ENCODE measurements at regions not wholly inside any gene's neighbourhood (a gene's known extent, or its start where the extent isn't known, plus 50 kb on each side); places are given as distances from the start of the nearest gene placed in this dataset.
"Not testable (repeated sequence)": the region's sequence is repeated elsewhere in the genome, so short reads cannot be mapped to it uniquely, and the experiment has no call there.

- TF ChIP-seq, protein P1, sequence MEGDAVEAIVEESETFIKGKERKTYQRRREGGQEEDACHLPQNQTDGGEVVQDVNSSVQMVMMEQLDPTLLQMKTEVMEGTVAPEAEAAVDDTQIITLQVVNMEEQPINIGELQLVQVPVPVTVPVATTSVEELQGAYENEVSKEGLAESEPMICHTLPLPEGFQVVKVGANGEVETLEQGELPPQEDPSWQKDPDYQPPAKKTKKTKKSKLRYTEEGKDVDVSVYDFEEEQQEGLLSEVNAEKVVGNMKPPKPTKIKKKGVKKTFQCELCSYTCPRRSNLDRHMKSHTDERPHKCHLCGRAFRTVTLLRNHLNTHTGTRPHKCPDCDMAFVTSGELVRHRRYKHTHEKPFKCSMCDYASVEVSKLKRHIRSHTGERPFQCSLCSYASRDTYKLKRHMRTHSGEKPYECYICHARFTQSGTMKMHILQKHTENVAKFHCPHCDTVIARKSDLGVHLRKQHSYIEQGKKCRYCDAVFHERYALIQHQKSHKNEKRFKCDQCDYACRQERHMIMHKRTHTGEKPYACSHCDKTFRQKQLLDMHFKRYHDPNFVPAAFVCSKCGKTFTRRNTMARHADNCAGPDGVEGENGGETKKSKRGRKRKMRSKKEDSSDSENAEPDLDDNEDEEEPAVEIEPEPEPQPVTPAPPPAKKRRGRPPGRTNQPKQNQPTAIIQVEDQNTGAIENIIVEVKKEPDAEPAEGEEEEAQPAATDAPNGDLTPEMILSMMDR (IDR thresholded peaks at IDR 0.05; ENCODE audit: borderline replicate concordance) = no peak
- H3K36me3 ChIP-seq = no peaks in the 10 kb centered on the region
- no peak overlapping the region for H3K4me3 ChIP-seq
- no peak overlapping the region for H3K27ac ChIP-seq (replicated peaks)
- H3K4me1 ChIP-seq = no peaks in the 10 kb centered on the region
- intact Hi-C loops (cut with micrococcal nuclease) = no loop called here
- no peak for DNase-seq
- no peaks in the 10 kb centered on the region for H3K9me3 ChIP-seq (replicated peaks)
- no peaks in the 10 kb centered on the region for H3K27me3 ChIP-seq (ENCODE audit: low read depth)
Observed at GRCh38 chr14:105647784-105648608, 121.6 kb downstream of the TMEM121 start.

DNA sequence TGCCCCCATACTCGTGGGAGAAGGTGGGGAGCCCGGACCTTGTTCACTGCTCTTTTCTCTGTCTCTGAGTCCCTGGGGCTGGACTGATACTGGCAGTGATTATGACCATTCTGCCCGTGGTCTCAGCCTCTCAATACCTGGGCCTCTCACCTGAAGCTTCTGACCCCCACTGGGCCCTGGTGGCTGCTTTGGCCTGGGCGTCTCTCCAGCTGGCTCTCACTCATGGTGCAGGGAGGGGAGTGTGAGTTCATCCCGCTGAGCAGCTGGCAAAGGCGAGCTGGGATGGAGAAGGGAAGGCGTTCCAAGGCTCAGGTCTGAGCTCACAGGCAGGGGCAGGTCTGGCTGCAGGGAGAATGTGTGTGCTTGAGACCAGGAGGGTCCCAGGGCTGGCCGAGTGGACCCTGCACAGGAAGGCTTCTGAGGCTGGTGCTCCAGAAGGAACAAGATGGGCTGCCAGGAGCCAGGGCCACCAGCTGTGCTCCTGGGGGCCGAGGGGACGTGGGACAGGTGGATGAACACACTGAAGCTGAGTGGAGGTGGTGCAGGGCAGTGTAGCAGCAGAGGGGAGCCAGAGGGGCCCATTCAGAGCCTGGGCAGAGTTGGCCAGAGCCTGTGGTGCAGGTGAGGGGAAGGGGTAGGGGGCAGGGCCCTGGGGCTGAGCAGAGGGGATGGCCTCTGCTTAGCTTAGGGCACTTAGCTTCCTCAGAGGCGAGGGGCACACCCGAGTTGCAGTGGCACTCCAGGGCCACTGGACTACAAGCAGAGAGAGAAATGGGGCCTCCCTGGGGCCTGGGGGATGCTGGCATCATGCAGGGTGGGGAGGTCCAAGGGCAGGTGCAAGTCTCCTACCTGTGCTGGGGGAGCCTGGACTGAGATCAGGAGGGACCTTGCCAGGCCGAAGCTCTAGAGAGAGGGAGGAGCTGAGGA, 122.5 kb downstream of the TMEM121 start:
- DNase-seq; H3K27me3 ChIP-seq (ENCODE audit: low read depth); H3K4me1 ChIP-seq; H3K36me3 ChIP-seq; H3K27ac ChIP-seq (replicated peaks); H3K9me3 ChIP-seq (replicated peaks); intact Hi-C loops (cut with micrococcal nuclease); H3K4me3 ChIP-seq: not testable (repeated sequence)

GRCh38 chr14:105652317-105652716, 125.9 kb downstream of the TMEM121 start:
- DNase-seq; H3K27ac ChIP-seq (replicated peaks); H3K36me3 ChIP-seq; intact Hi-C loops (cut with micrococcal nuclease); H3K4me3 ChIP-seq; H3K27me3 ChIP-seq (ENCODE audit: low read depth); H3K9me3 ChIP-seq (replicated peaks); H3K4me1 ChIP-seq: not testable (repeated sequence)

GRCh38 chr14:105653921-105654320, 127.5 kb downstream of the TMEM121 start:
- H3K36me3 ChIP-seq; intact Hi-C loops (cut with micrococcal nuclease); H3K4me3 ChIP-seq; DNase-seq; H3K27me3 ChIP-seq (ENCODE audit: low read depth); H3K4me1 ChIP-seq; H3K27ac ChIP-seq (replicated peaks): not testable (repeated sequence)
- peaks cover 24% of the 10 kb centered on the region for H3K9me3 ChIP-seq (replicated peaks)

- H3K27ac ChIP-seq (replicated peaks); intact Hi-C loops (cut with micrococcal nuclease); H3K27me3 ChIP-seq (ENCODE audit: low read depth); H3K4me1 ChIP-seq; H3K4me3 ChIP-seq; H3K36me3 ChIP-seq; DNase-seq: not testable (repeated sequence)
- H3K9me3 ChIP-seq (replicated peaks) = peaks cover 33% of the 10 kb centered on the region
Observed at GRCh38 chr14:105659255-105659654, 132.9 kb downstream of the TMEM121 start.

DNA sequence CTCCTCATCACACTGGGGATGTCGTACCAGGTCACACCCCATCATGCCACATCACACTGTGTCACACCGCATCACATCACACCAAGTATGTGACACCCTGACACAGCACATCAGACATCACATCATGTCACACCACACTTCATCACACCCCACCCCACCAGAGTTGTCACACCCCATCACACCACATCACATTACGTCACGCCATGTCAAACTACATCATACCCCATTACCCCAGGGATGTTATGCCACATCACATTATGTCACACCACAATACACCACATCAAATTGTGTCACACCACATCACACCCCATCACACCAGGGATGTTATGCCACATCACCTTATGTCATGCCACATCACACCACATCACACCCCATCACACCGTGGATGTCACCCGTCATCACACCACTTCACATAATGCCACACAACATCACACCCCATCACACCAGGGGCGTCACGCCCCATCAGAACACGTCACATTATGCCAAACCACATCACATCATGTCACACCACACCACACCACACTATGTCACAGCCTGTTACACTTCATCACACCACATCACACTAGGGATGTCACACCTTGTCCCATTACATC, 133.6 kb downstream of the TMEM121 start:
- TF ChIP-seq, protein P1 (IDR thresholded peaks at IDR 0.05; ENCODE audit: borderline replicate concordance) = no peak
- no peaks in the 10 kb centered on the region for H3K4me1 ChIP-seq
- H3K27ac ChIP-seq (replicated peaks) = no peak overlapping the region
- intact Hi-C loops (cut with micrococcal nuclease) = no loop called here
- H3K4me3 ChIP-seq = no peak overlapping the region
- no peaks in the 10 kb centered on the region for H3K36me3 ChIP-seq
- peaks cover 33% of the 10 kb centered on the region for H3K9me3 ChIP-seq (replicated peaks)
- no peak for DNase-seq
- H3K27me3 ChIP-seq (ENCODE audit: low read depth) = no peaks in the 10 kb centered on the region

GRCh38 chr14:105660816-105661531, 134.6 kb downstream of the TMEM121 start:
- no peak overlapping the region for H3K27ac ChIP-seq (replicated peaks)
- TF ChIP-seq, protein P1 (IDR thresholded peaks at IDR 0.05; ENCODE audit: borderline replicate concordance) = no peak
- no peaks in the 10 kb centered on the region for H3K4me1 ChIP-seq
- no peaks in the 10 kb centered on the region for H3K36me3 ChIP-seq
- no peaks in the 10 kb centered on the region for H3K27me3 ChIP-seq (ENCODE audit: low read depth)
- DNase-seq = no peak
- intact Hi-C loops (cut with micrococcal nuclease) = no loop called here
- peaks cover 33% of the 10 kb centered on the region for H3K9me3 ChIP-seq (replicated peaks)
- no peak overlapping the region for H3K4me3 ChIP-seq

- intact Hi-C loops (cut with micrococcal nuclease); DNase-seq; H3K4me1 ChIP-seq: not testable (repeated sequence)
Observed at GRCh38 chr14:105662043-105662442, 135.7 kb downstream of the TMEM121 start.

GRCh38 chr14:105662592-105662991, 136.2 kb downstream of the TMEM121 start:
- H3K27ac ChIP-seq (replicated peaks); H3K4me1 ChIP-seq; H3K36me3 ChIP-seq; intact Hi-C loops (cut with micrococcal nuclease); DNase-seq; H3K4me3 ChIP-seq; H3K27me3 ChIP-seq (ENCODE audit: low read depth): not testable (repeated sequence)
- H3K9me3 ChIP-seq (replicated peaks) = peaks cover 22% of the 10 kb centered on the region

More at GRCh38 chr14:105662043-105662442, 135.7 kb downstream of the TMEM121 start:
- not testable (repeated sequence) for H3K27me3 ChIP-seq (ENCODE audit: low read depth); H3K27ac ChIP-seq (replicated peaks); H3K36me3 ChIP-seq; H3K4me3 ChIP-seq
- H3K9me3 ChIP-seq (replicated peaks) = peaks cover 28% of the 10 kb centered on the region
